WTC11 (cell line): ENCODE measurements at regions not wholly inside any gene's neighbourhood (a gene's known extent, or its start where the extent isn't known, plus 50 kb on each side); places are given as distances from the start of the nearest gene placed in this dataset.
"Not testable (repeated sequence)": the region's sequence is repeated elsewhere in the genome, so short reads cannot be mapped to it uniquely, and the experiment has no call there.

Experiments
- ATAC-seq: fragments of 200-7000 bp; cut with Tn5 transposase; 2 replicates; pipeline ENCODE4 v1.10.0; 2021; ENCODE audit warnings: mild to moderate bottlenecking, moderate library complexity
- CTCF ChIA-PET: fragments of 300-600 bp; sonication (Branson Sonifier 250); formaldehyde crosslinking; loops from one replicate; lab custom pipeline; 2021; ENCODE audit warnings: antibody characterized with exemption; lab: Charles Lee
- POLR2A ChIA-PET: fragments of 350-600 bp; sonication (Branson Sonifier 250); formaldehyde crosslinking; loops from one replicate; lab custom pipeline; 2021; ENCODE audit warnings: antibody characterized with exemption; lab: Charles Lee
- DNase-seq: peaks from one replicate; pipeline ENCODE4 v3.0.0; 2021; ENCODE audit warnings: low spot score
- H3K27ac Mint-ChIP-seq: 2 replicates; pipeline ENCODE4 v1.8.0; 2021; ENCODE audit warnings: mixed read lengths
- H3K27me3 Mint-ChIP-seq: 2 replicates; pipeline ENCODE4 v1.8.0; 2021; ENCODE audit warnings: low read depth, mild to moderate bottlenecking, moderate library complexity, mixed read lengths
- H3K36me3 Mint-ChIP-seq: 2 replicates; pipeline ENCODE4 v1.8.0; 2021; ENCODE audit warnings: mixed read lengths
- H3K4me1 Mint-ChIP-seq: 2 replicates; pipeline ENCODE4 v1.8.0; 2022; ENCODE audit warnings: mixed read lengths
- H3K4me3 Mint-ChIP-seq: 2 replicates; pipeline ENCODE4 v1.8.0; 2021; ENCODE audit warnings: mild to moderate bottlenecking, moderate library complexity, mixed read lengths
- H3K9me3 Mint-ChIP-seq: 2 replicates; pipeline ENCODE4 v1.8.0; 2021; ENCODE audit warnings: mixed read lengths
- AR ChIP-seq: fragments of 250-450 bp; sonication (Bioruptor Pico); IDR thresholded peaks from 2 replicates; pipeline ENCODE4 v1.9.0; 2021; ENCODE audit warnings: mild to moderate bottlenecking
- CBFB ChIP-seq: sonication (generic); formaldehyde crosslinking; IDR thresholded peaks from 2 replicates; pipeline ENCODE4 v1.8.1; 2022; ENCODE audit warnings: mild to moderate bottlenecking, low read depth, missing genetic modification reagents
- ETV6 ChIP-seq: sonication (generic); formaldehyde crosslinking; IDR thresholded peaks from 2 replicates; pipeline ENCODE4 v1.8.1; 2022; ENCODE audit warnings: mild to moderate bottlenecking, missing genetic modification reagents
- FOXK1 ChIP-seq: sonication (generic); formaldehyde crosslinking; IDR thresholded peaks from 2 replicates; pipeline ENCODE4 v1.8.0; 2022; ENCODE audit warnings: mild to moderate bottlenecking, moderate library complexity, missing genetic modification reagents
- MAX ChIP-seq: sonication (generic); formaldehyde crosslinking; IDR thresholded peaks from 2 replicates; pipeline ENCODE4 v1.8.0; 2022; ENCODE audit warnings: mild to moderate bottlenecking, missing genetic modification reagents
- USF2 ChIP-seq: sonication (generic); formaldehyde crosslinking; IDR thresholded peaks from 2 replicates; pipeline ENCODE4 v1.8.1; 2023; ENCODE audit warnings: mild to moderate bottlenecking, missing genetic modification reagents, moderate library complexity
- ZBTB21 ChIP-seq: sonication (generic); formaldehyde crosslinking; IDR thresholded peaks from 2 replicates; pipeline ENCODE4 v1.8.1; 2023; ENCODE audit warnings: mild to moderate bottlenecking, missing genetic modification reagents, borderline replicate concordance
- ZNF281 ChIP-seq: sonication (generic); formaldehyde crosslinking; IDR thresholded peaks from 2 replicates; pipeline ENCODE4 v1.8.0; 2023; ENCODE audit warnings: mild to moderate bottlenecking, missing genetic modification reagents
- ZNF425 ChIP-seq: fragments of 250-450 bp; sonication (Bioruptor Pico); conservative IDR thresholded peaks from 2 replicates; pipeline ENCODE4 v1.9.0; 2021; ENCODE audit warnings: mild to moderate bottlenecking

- TF ChIP-seq ETV6: no peak
- TF ChIP-seq MAX: no peak
- no peak for TF ChIP-seq CBFB (CRISPR knock-in tag)
- no peak for TF ChIP-seq ZBTB21 (CRISPR knock-in tag)
These were observed 108.7 kb upstream of the MAP1LC3B2 start (continued) for GRCh38 chr12:116450406-116450910.

- not testable (repeated sequence) for H3K36me3 Mint-ChIP-seq, DNase-seq, H3K9me3 Mint-ChIP-seq, ATAC-seq, H3K27ac Mint-ChIP-seq, H3K4me3 Mint-ChIP-seq, H3K27me3 Mint-ChIP-seq
- ChIA-PET POLR2A (interaction anchor here (0.5 kb wide), 1 partner anchor 161 kb away, joined by 4 read pairs; no protein-coding TSS in a partner anchor), CTCF (interaction anchor here (0.6 to 0.9 kb wide), 2 partner anchors 80 to 244 kb away, joined by 3 to 6 read pairs; no protein-coding TSS in a partner anchor)
- peaks cover 22% of the 10 kb centered on the region for H3K4me1 Mint-ChIP-seq
These were observed 106.2 kb upstream of the MAP1LC3B2 start for GRCh38 chr12:116452975-116453374.

GRCh38 chr12:116453631-116454030, 105.5 kb upstream of the MAP1LC3B2 start:
- peaks cover 8% of the 10 kb centered on the region; the same call in 1 of the 2 replicates for H3K9me3 Mint-ChIP-seq
- TF ChIP-seq ZNF425 (no peak), AR (CRISPR knock-in tag) (no peak), ZNF281 (no peak), USF2 (no peak)
- POLR2A ChIA-PET: no interaction called here
- DNase-seq (no peak), ATAC-seq (no peak)
- H3K4me3 Mint-ChIP-seq: no peak overlapping the region
- no peaks in the 10 kb centered on the region; the same call in 1 of the 2 replicates for H3K27me3 Mint-ChIP-seq
- CTCF ChIA-PET: no interaction called here
- no peak overlapping the region for H3K27ac Mint-ChIP-seq
- H3K4me1 Mint-ChIP-seq: peaks cover 22% of the 10 kb centered on the region
- no peaks in the 10 kb centered on the region for H3K36me3 Mint-ChIP-seq

GRCh38 chr12:116454076-116454475, 105.1 kb upstream of the MAP1LC3B2 start:
- CTCF ChIA-PET: no interaction called here

More at GRCh38 chr12:116454076-116454475, 105.1 kb upstream of the MAP1LC3B2 start:
- POLR2A ChIA-PET: no interaction called here
- no peaks in the 10 kb centered on the region for H3K36me3 Mint-ChIP-seq
- H3K4me3 Mint-ChIP-seq: no peak overlapping the region
- TF ChIP-seq FOXK1 (no peak), AR (CRISPR knock-in tag) (no peak), ZNF425 (no peak)
- ATAC-seq: no peak
- H3K4me1 Mint-ChIP-seq: peaks cover 22% of the 10 kb centered on the region
- H3K27me3 Mint-ChIP-seq: no peaks in the 10 kb centered on the region; the same call in 1 of the 2 replicates
- H3K27ac Mint-ChIP-seq: no peak overlapping the region
- H3K9me3 Mint-ChIP-seq: peaks cover 8% of the 10 kb centered on the region; the same call in 1 of the 2 replicates
- DNase-seq: no peak
